LNCaP clone FGC (cell line): ENCODE measurements at regions not wholly inside any gene's neighbourhood (a gene's known extent, or its start where the extent isn't known, plus 50 kb on each side); places are given as distances from the start of the nearest gene placed in this dataset.

Experiments
- DNase-seq: peaks from one replicate; pipeline ENCODE4 v3.0.0-alpha.2; 2011; ENCODE audit warnings: low read depth
- H3K4me3 ChIP-seq: 2 replicates; pipeline ENCODE4 v1.5.1; 2011; ENCODE audit warnings: mild to moderate bottlenecking, low read depth, low read length, control low read depth
- CTCF ChIP-seq: IDR thresholded peaks from 2 replicates; pipeline ENCODE4 v1.5.1; 2012; ENCODE audit warnings: mild to moderate bottlenecking; ENCODE audit not compliant: control insufficient read depth, insufficient read depth; ENCODE audit errors: extremely low read depth

- no peak overlapping the region for H3K4me3 ChIP-seq
- TF ChIP-seq CTCF, result no peak
- no peak for DNase-seq
These were observed 52.1 kb upstream of the GCSH start for GRCh38 chr16:81148277-81148676.
